ENCODE measurements at regions not wholly inside any gene's neighbourhood (a gene's known extent, or its start where the extent isn't known, plus 50 kb on each side); places are given as distances from the start of the nearest gene placed in this dataset.

- TF ChIP-seq CTCF (conservative IDR thresholded peaks at IDR 0.05; ENCODE audit: low read depth, low read length) = no peak
- no peak for TF ChIP-seq EZH2 (IDR thresholded peaks at IDR 0.05; ENCODE audit: low read length, unreplicated experiment)
- TF ChIP-seq EZH2phosphoT487 (IDR thresholded peaks at IDR 0.05; ENCODE audit: borderline replicate concordance, low read length) = no peak
Observed at GRCh38 chr20:50460115-50460607, 50.0 kb upstream of the PTPN1 start.
